ENCODE measurements at regions not wholly inside any gene's neighbourhood (a gene's known extent, or its start where the extent isn't known, plus 50 kb on each side); places are given as distances from the start of the nearest gene placed in this dataset.

DNA sequence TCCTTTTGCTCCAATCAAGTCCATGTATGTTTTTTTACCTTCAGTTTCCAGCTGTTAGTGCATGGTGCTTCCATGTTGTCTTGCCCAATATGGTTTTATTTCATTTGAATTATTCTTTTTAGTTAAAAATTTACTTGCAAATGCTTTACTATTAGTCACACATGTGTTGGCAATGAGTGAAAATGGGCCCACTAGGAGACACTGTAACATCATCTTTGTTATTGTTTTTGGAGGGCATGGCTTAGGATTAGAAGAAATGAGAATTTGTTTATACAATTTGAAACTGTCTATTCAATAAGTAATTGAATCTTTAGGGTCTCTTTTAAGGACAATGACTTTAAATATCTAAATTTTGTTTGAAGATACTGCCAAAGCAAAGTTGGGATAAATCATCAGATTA is 133.7 kb downstream of the BRMS1L start:
- TF ChIP-seq YY1 (IDR thresholded peaks at IDR 0.05; ENCODE audit: insufficient read depth, insufficient read length) (no peak), ZNF274 (IDR thresholded peaks at IDR 0.05; ENCODE audit: low read depth, low read length) (no peak), SUZ12 (IDR thresholded peaks at IDR 0.05; ENCODE audit: extremely low read depth, insufficient read depth, insufficient read length) (no peak)
